Brain microvascular endothelial cell (primary cell): ENCODE measurements at regions not wholly inside any gene's neighbourhood (a gene's known extent, or its start where the extent isn't known, plus 50 kb on each side); places are given as distances from the start of the nearest gene placed in this dataset.
A peak's percentile ranks its signal among the peaks of the same experiment; 100 is the strongest.
"Not testable (repeated sequence)": the region's sequence is repeated elsewhere in the genome, so short reads cannot be mapped to it uniquely, and the experiment has no call there.

Experiments used
- DNase-seq: peaks from one replicate; pipeline ENCODE4 v3.0.0-alpha.2; 2020
- H3K27ac ChIP-seq: fragments of 250-450 bp; sonication (Bioruptor Pico); 2 replicates; pipeline ENCODE4 v1.5.1; 2020; ENCODE audit warnings: mild to moderate bottlenecking, moderate library complexity
- H3K27me3 ChIP-seq: fragments of 250-450 bp; sonication (Bioruptor Pico); replicated peaks from 2 replicates; pipeline ENCODE4 v1.5.1; 2020; ENCODE audit warnings: mild to moderate bottlenecking
- H3K36me3 ChIP-seq: fragments of 250-450 bp; sonication (Bioruptor Pico); replicated peaks from 2 replicates; pipeline ENCODE4 v1.5.1; 2020; ENCODE audit warnings: mild to moderate bottlenecking
- H3K4me3 ChIP-seq: 2 replicates; pipeline ENCODE4 v1.5.1; 2011; ENCODE audit warnings: low read depth, mild to moderate bottlenecking, control low read depth, low read length, moderate library complexity
- in situ Hi-C: cut with HindIII; loops from 2 replicates; pipeline ENCODE4 v1.10.0; 2017; ENCODE audit warnings: low sequenced_read_pairs, low pct_ligation_motif_present
- TF ChIP-seq, protein P1 (sequence below): IDR thresholded peaks from 2 replicates; pipeline ENCODE4 v1.5.1; 2011; ENCODE audit warnings: low read depth, mild to moderate bottlenecking, moderate library complexity, low read length, control low read depth, inconsistent platforms; ENCODE audit errors: missing control alignments

- TF ChIP-seq, protein P1, sequence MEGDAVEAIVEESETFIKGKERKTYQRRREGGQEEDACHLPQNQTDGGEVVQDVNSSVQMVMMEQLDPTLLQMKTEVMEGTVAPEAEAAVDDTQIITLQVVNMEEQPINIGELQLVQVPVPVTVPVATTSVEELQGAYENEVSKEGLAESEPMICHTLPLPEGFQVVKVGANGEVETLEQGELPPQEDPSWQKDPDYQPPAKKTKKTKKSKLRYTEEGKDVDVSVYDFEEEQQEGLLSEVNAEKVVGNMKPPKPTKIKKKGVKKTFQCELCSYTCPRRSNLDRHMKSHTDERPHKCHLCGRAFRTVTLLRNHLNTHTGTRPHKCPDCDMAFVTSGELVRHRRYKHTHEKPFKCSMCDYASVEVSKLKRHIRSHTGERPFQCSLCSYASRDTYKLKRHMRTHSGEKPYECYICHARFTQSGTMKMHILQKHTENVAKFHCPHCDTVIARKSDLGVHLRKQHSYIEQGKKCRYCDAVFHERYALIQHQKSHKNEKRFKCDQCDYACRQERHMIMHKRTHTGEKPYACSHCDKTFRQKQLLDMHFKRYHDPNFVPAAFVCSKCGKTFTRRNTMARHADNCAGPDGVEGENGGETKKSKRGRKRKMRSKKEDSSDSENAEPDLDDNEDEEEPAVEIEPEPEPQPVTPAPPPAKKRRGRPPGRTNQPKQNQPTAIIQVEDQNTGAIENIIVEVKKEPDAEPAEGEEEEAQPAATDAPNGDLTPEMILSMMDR = no peak
Observed at GRCh38 chr1:212164095-212164872, 120.9 kb upstream of the PPP2R5A start.

GRCh38 chr1:212166244-212166643 is 119.0 kb upstream of the PPP2R5A start:
- H3K4me3 ChIP-seq = no peak overlapping the region
- TF ChIP-seq, protein P1 = no peak
- H3K36me3 ChIP-seq = no peaks in the 10 kb centered on the region
- no peak for DNase-seq
- in situ Hi-C loops = no loop called here
- no peaks in the 10 kb centered on the region for H3K27me3 ChIP-seq
- H3K27ac ChIP-seq = no peak overlapping the region

More at GRCh38 chr1:212164095-212164872, 120.9 kb upstream of the PPP2R5A start:
- H3K27me3 ChIP-seq = no peaks in the 10 kb centered on the region
- H3K36me3 ChIP-seq = no peaks in the 10 kb centered on the region
- no peak overlapping the region for H3K4me3 ChIP-seq
- in situ Hi-C loops = no loop called here
- no peak overlapping the region for H3K27ac ChIP-seq
- no peak for DNase-seq

GRCh38 chr1:212166644-212167043 is 118.6 kb upstream of the PPP2R5A start:
- Histone ChIP-seq H3K27ac (no peak overlapping the region), H3K36me3 (no peaks in the 10 kb centered on the region), H3K27me3 (no peaks in the 10 kb centered on the region), H3K4me3 (no peak overlapping the region)
- TF ChIP-seq, protein P1 = no peak
- DNase-seq = no peak
- in situ Hi-C loops = no loop called here

DNA sequence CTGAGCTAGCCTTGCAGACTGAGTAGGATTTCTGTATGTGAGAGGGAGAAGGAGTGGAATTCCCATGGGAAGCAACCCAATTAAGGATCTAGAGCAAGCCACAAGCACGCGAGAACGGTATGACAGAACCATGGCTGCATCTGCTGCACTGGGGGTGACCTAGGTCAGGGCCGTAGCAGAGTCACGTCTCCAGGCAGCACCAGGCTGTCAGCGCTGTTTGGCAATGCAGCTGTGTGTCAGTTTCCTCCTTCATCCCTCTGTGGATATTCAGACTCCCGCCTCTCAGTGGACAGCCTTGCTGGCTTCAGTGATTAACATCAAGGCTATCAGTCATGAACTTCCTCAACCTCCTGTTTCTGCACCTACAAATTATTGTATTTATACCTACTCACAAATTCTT is 118.1 kb upstream of the PPP2R5A start:
- in situ Hi-C loops = no loop called here
- no peak overlapping the region for H3K27ac ChIP-seq
- TF ChIP-seq, protein P1 = no peak
- DNase-seq = peak; percentile 66
- H3K36me3 ChIP-seq = no peaks in the 10 kb centered on the region
- no peaks in the 10 kb centered on the region for H3K27me3 ChIP-seq
- no peak overlapping the region for H3K4me3 ChIP-seq

DNA sequence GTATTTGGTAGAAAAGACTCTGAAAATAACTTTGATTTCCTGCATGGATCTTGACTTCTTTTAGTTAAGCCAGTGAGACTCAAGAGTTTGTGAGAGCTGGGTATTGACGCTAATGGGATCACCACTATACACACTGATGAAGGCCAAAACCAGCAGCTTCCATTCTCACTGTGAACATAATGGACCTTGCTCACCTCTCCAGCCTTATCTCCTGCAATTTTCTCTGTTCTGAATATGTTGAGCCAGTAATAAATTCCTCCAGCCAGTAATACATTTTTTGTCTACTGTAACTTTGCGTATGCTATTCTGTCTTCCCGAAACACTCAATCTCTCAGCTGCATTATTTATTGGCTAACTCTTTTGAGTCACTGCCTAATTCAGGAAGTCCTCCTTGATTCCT is 111.6 kb upstream of the PPP2R5A start:
- no peaks in the 10 kb centered on the region for H3K36me3 ChIP-seq
- no peak overlapping the region for H3K4me3 ChIP-seq
- in situ Hi-C loops = no loop called here
- DNase-seq = no peak
- TF ChIP-seq, protein P1 = no peak
- no peak overlapping the region for H3K27ac ChIP-seq
- no peaks in the 10 kb centered on the region for H3K27me3 ChIP-seq

DNA sequence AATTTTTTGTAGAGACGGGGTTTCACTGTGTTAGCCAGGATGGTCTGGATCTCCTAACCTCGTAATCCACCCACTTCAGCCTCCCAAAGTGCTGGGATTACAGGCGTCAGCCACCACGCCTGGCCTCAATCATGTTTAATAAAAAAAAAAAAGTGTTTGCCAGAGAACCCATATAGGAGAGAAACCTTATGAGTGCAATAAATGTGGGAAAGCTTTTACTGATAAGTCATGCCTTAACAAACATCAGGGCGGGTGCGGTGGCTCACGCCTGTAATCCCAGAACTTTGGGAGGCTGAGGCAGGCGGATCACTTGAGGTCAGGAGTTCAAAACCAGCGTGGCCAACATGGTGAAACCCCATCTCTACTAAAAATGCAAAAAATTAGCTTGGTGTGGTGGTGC is 110.9 kb upstream of the PPP2R5A start:
- DNase-seq, H3K36me3 ChIP-seq, H3K27me3 ChIP-seq, H3K27ac ChIP-seq, in situ Hi-C loops, H3K4me3 ChIP-seq: not testable (repeated sequence)
